DND-41 (cell line): ENCODE measurements at regions not wholly inside any gene's neighbourhood (a gene's known extent, or its start where the extent isn't known, plus 50 kb on each side); places are given as distances from the start of the nearest gene placed in this dataset.

Experiments
- ATAC-seq: fragments of 200-7000 bp; cut with Tn5 transposase; 3 replicates; pipeline ENCODE4 v1.9.1; 2021; ENCODE audit warnings: low read depth; ENCODE audit not compliant: insufficient read depth
- DNase-seq: peaks from one replicate; pipeline ENCODE4 v3.0.0-alpha.2; 2020
- H2AFZ ChIP-seq: 2 replicates; pipeline ENCODE4 v1.6.0; 2012; ENCODE audit warnings: low read depth, low read length
- H3K27ac ChIP-seq: 2 replicates; pipeline ENCODE4 v1.5.1; 2012; ENCODE audit warnings: low read length, inconsistent platforms
- H3K27me3 ChIP-seq: fragments of 200-600 bp; sonication (generic); 2 replicates; pipeline ENCODE4 v1.6.0; 2012; ENCODE audit warnings: low read length, mild to moderate bottlenecking, inconsistent platforms; ENCODE audit not compliant: insufficient read depth, poor library complexity
- H3K36me3 ChIP-seq: 2 replicates; pipeline ENCODE4 v1.5.1; 2012; ENCODE audit warnings: low read length, inconsistent platforms; ENCODE audit not compliant: insufficient read depth
- H3K4me1 ChIP-seq: 2 replicates; pipeline ENCODE4 v1.5.1; 2012; ENCODE audit warnings: mild to moderate bottlenecking, low read length; ENCODE audit not compliant: insufficient read depth
- H3K4me2 ChIP-seq: 2 replicates; pipeline ENCODE4 v1.6.0; 2012; ENCODE audit warnings: mild to moderate bottlenecking, moderate library complexity, low read length, inconsistent platforms; ENCODE audit not compliant: insufficient read depth
- H3K4me3 ChIP-seq, 2 experiments: fragments of 200-600 bp in 1 of 2; shearing (Covaris generic) in 1 of 2; 2 replicates each; pipeline ENCODE4 v1.5.1; 2012 to 2016; ENCODE audit warnings: inconsistent platforms in 2 of 2, low read length in 2 of 2, mild to moderate bottlenecking in 2 of 2, low read depth in 1 of 2, moderate library complexity in 1 of 2
- H3K79me2 ChIP-seq: 2 replicates; pipeline ENCODE4 v1.6.0; 2012; ENCODE audit warnings: low read length, inconsistent platforms; ENCODE audit not compliant: insufficient read depth
- H3K9ac ChIP-seq: 2 replicates; pipeline ENCODE4 v1.6.0; 2012; ENCODE audit warnings: low read depth, mild to moderate bottlenecking, inconsistent platforms, low read length, moderate library complexity
- H3K9me3 ChIP-seq: 2 replicates; pipeline ENCODE4 v1.5.1; 2012; ENCODE audit warnings: low read length, moderate library complexity, mild to moderate bottlenecking, inconsistent platforms; ENCODE audit not compliant: insufficient read depth, severe bottlenecking
- H4K20me1 ChIP-seq: 2 replicates; pipeline ENCODE4 v1.6.0; 2012; ENCODE audit warnings: low read length; ENCODE audit not compliant: insufficient read depth
- EZH2 ChIP-seq: IDR thresholded peaks from 3 replicates; pipeline ENCODE4 v1.6.1; 2012; ENCODE audit warnings: borderline replicate concordance, low read depth, mild to moderate bottlenecking, moderate library complexity, low read length, inconsistent platforms; ENCODE audit not compliant: severe bottlenecking
- TF ChIP-seq, protein P1 (sequence below): IDR thresholded peaks from 2 replicates; pipeline ENCODE4 v1.5.1; 2012; ENCODE audit warnings: borderline replicate concordance, low read length, moderate library complexity, mild to moderate bottlenecking; ENCODE audit not compliant: poor library complexity, severe bottlenecking; ENCODE audit errors: extremely low read depth

- Histone ChIP-seq H4K20me1 (no peaks in the 10 kb centered on the region), H3K9ac (no peak overlapping the region), H3K27me3 (no peaks in the 10 kb centered on the region), H3K27ac (no peak overlapping the region), H3K4me1 (no peaks in the 10 kb centered on the region), H3K36me3 (no peaks in the 10 kb centered on the region), H3K4me2 (no peak overlapping the region), H3K79me2 (no peaks in the 10 kb centered on the region), H2AFZ (no peak overlapping the region), H3K9me3 (no peaks in the 10 kb centered on the region), H3K4me3 (no peak overlapping the region)
- no peak for TF ChIP-seq EZH2
- TF ChIP-seq, protein P1, sequence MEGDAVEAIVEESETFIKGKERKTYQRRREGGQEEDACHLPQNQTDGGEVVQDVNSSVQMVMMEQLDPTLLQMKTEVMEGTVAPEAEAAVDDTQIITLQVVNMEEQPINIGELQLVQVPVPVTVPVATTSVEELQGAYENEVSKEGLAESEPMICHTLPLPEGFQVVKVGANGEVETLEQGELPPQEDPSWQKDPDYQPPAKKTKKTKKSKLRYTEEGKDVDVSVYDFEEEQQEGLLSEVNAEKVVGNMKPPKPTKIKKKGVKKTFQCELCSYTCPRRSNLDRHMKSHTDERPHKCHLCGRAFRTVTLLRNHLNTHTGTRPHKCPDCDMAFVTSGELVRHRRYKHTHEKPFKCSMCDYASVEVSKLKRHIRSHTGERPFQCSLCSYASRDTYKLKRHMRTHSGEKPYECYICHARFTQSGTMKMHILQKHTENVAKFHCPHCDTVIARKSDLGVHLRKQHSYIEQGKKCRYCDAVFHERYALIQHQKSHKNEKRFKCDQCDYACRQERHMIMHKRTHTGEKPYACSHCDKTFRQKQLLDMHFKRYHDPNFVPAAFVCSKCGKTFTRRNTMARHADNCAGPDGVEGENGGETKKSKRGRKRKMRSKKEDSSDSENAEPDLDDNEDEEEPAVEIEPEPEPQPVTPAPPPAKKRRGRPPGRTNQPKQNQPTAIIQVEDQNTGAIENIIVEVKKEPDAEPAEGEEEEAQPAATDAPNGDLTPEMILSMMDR, result no peak
- DNase-seq (no peak), ATAC-seq (no peak)
Measured at GRCh38 chr6:51241376-51241775, 422.7 kb downstream of the TFAP2B start.

GRCh38 chr6:51249798-51250197, 431.1 kb downstream of the TFAP2B start:
- no peak overlapping the region for H3K27ac ChIP-seq
- no peak overlapping the region for H3K4me2 ChIP-seq
- DNase-seq (no peak), ATAC-seq (no peak)
- no peaks in the 10 kb centered on the region for H3K27me3 ChIP-seq
- no peaks in the 10 kb centered on the region for H3K9me3 ChIP-seq
- no peaks in the 10 kb centered on the region for H3K4me1 ChIP-seq
- H3K4me3 ChIP-seq, result no peak overlapping the region
- H3K36me3 ChIP-seq, result no peaks in the 10 kb centered on the region
- H4K20me1 ChIP-seq, result no peaks in the 10 kb centered on the region
- no peaks in the 10 kb centered on the region for H3K79me2 ChIP-seq
- no peak overlapping the region for H2AFZ ChIP-seq
- no peak overlapping the region for H3K9ac ChIP-seq
- TF ChIP-seq, protein P1, result no peak
- TF ChIP-seq EZH2, result no peak

- no peaks in the 10 kb centered on the region for H3K4me1 ChIP-seq
- H3K27ac ChIP-seq, result no peak overlapping the region
- no peaks in the 10 kb centered on the region for H3K9me3 ChIP-seq
- no peak for ATAC-seq
- H3K36me3 ChIP-seq, result no peaks in the 10 kb centered on the region
- H3K27me3 ChIP-seq, result no peaks in the 10 kb centered on the region
- no peak overlapping the region for H3K4me3 ChIP-seq
- H3K9ac ChIP-seq, result no peak overlapping the region
- no peak for DNase-seq
- H4K20me1 ChIP-seq, result no peaks in the 10 kb centered on the region
- no peak for TF ChIP-seq EZH2
- no peak overlapping the region for H2AFZ ChIP-seq
- no peak overlapping the region for H3K4me2 ChIP-seq
- H3K79me2 ChIP-seq, result no peaks in the 10 kb centered on the region
Measured at GRCh38 chr6:51250317-51250716, 431.6 kb downstream of the TFAP2B start.

- no peaks in the 10 kb centered on the region for H4K20me1 ChIP-seq
- H3K79me2 ChIP-seq, result no peaks in the 10 kb centered on the region
- no peak for ATAC-seq
- no peaks in the 10 kb centered on the region for H3K27me3 ChIP-seq
- no peak for DNase-seq
- H3K9me3 ChIP-seq, result no peaks in the 10 kb centered on the region
- no peak overlapping the region for H3K4me2 ChIP-seq
- H3K36me3 ChIP-seq, result no peaks in the 10 kb centered on the region
- H3K27ac ChIP-seq, result no peak overlapping the region
- no peaks in the 10 kb centered on the region for H3K4me1 ChIP-seq
- H3K4me3 ChIP-seq, result no peak overlapping the region
- TF ChIP-seq, protein P1, result no peak
- no peak for TF ChIP-seq EZH2
- no peak overlapping the region for H2AFZ ChIP-seq
- H3K9ac ChIP-seq, result no peak overlapping the region
Measured at GRCh38 chr6:51257938-51258337, 439.3 kb downstream of the TFAP2B start.
